GM23338 (cell line): ENCODE measurements at regions not wholly inside any gene's neighbourhood (a gene's known extent, or its start where the extent isn't known, plus 50 kb on each side); places are given as distances from the start of the nearest gene placed in this dataset.

Experiments
- ATAC-seq: fragments of 200-7000 bp; cut with Tn5 transposase; 3 replicates; pipeline ENCODE4 v1.9.1; 2020
- DNase-seq: peaks from one replicate; pipeline ENCODE4 v3.0.0-alpha.2; 2015; ENCODE audit warnings: low spot score
- H2AFZ ChIP-seq: fragments of 200-600 bp; sonication (generic); 2 replicates; pipeline ENCODE4 v1.8.0; 2016; ENCODE audit warnings: antibody characterized with exemption, mild to moderate bottlenecking, moderate library complexity
- H3F3A ChIP-seq: fragments of 200-600 bp; sonication (generic); replicated peaks from 2 replicates; pipeline ENCODE4 v1.8.0; 2017; ENCODE audit warnings: antibody characterized with exemption, mixed run types, low read depth
- H3K27ac ChIP-seq: fragments of 200-600 bp; sonication (generic); 2 replicates; pipeline ENCODE4 v1.6.1; 2016; ENCODE audit warnings: low read depth
- H3K27me3 ChIP-seq: fragments of 200-600 bp; sonication (generic); 2 replicates; pipeline ENCODE4 v1.8.0; 2016; ENCODE audit warnings: mild to moderate bottlenecking, mixed run types, moderate library complexity; ENCODE audit not compliant: insufficient read depth
- H3K36me3 ChIP-seq: fragments of 200-600 bp; sonication (generic); 2 replicates; pipeline ENCODE4 v1.8.0; 2016; ENCODE audit warnings: mild to moderate bottlenecking; ENCODE audit not compliant: insufficient read depth
- H3K4me1 ChIP-seq: fragments of 200-600 bp; sonication (generic); 2 replicates; pipeline ENCODE4 v1.8.0; 2016; ENCODE audit warnings: mild to moderate bottlenecking, moderate library complexity; ENCODE audit not compliant: insufficient read depth
- H3K4me2 ChIP-seq: fragments of 200-600 bp; sonication (generic); 2 replicates; pipeline ENCODE4 v1.7.1; 2017; ENCODE audit warnings: mixed run types
- H3K4me3 ChIP-seq: fragments of 200-600 bp; sonication (generic); 2 replicates; pipeline ENCODE4 v1.6.1; 2016; ENCODE audit warnings: mixed run types
- H3K79me2 ChIP-seq: fragments of 200-600 bp; sonication (generic); replicated peaks from 2 replicates; pipeline ENCODE4 v1.8.0; 2017; ENCODE audit warnings: mild to moderate bottlenecking; ENCODE audit not compliant: insufficient read depth
- H3K9me2 ChIP-seq: fragments of 200-600 bp; sonication (generic); 2 replicates; pipeline ENCODE4 v1.8.0; 2017; ENCODE audit not compliant: insufficient read depth
- H4K20me1 ChIP-seq: fragments of 200-600 bp; sonication (generic); replicated peaks from 2 replicates; pipeline ENCODE4 v1.8.0; 2017; ENCODE audit warnings: mild to moderate bottlenecking; ENCODE audit not compliant: insufficient read depth
- H3K27ac Mint-ChIP-seq: 2 replicates; pipeline ENCODE4 v1.8.0; 2020; ENCODE audit warnings: inconsistent platforms, mild to moderate bottlenecking, moderate library complexity, mixed read lengths
- H3K27me3 Mint-ChIP-seq: 3 replicates; pipeline ENCODE4 v1.8.0; 2022; ENCODE audit warnings: low read depth, mild to moderate bottlenecking, moderate library complexity, mixed read lengths, inconsistent platforms; ENCODE audit not compliant: insufficient read depth, poor library complexity
- H3K36me3 Mint-ChIP-seq: 3 replicates; pipeline ENCODE4 v1.8.0; 2021; ENCODE audit warnings: low read depth, mild to moderate bottlenecking, inconsistent platforms, moderate library complexity, mixed read lengths
- H3K4me1 Mint-ChIP-seq: 3 replicates; pipeline ENCODE4 v1.8.0; 2020; ENCODE audit warnings: mild to moderate bottlenecking, inconsistent platforms, mixed read lengths
- H3K4me3 Mint-ChIP-seq: 3 replicates; pipeline ENCODE4 v1.8.0; 2021; ENCODE audit warnings: moderate library complexity, mild to moderate bottlenecking, inconsistent platforms, mixed read lengths
- H3K9me3 Mint-ChIP-seq: 3 replicates; pipeline ENCODE4 v1.8.0; 2020; ENCODE audit warnings: moderate library complexity, mild to moderate bottlenecking, inconsistent platforms, mixed read lengths
- CREB1 ChIP-seq: fragments of 250-450 bp; sonication (Bioruptor Pico); IDR thresholded peaks from 2 replicates; pipeline ENCODE4 v1.5.0; 2020; ENCODE audit warnings: low read depth, mild to moderate bottlenecking, moderate library complexity
- CTCF ChIP-seq, 2 experiments: fragments of 200-600 bp in 1 of 2; sonication (generic) in 1 of 2; conservative IDR thresholded peaks; 2 replicates each; pipeline versions ENCODE4 v1.5.1 to v1.6.1; 2016 to 2017; ENCODE audit warnings: antibody characterized with exemption in 2 of 2, low read depth in 2 of 2, mild to moderate bottlenecking in 2 of 2, moderate library complexity in 1 of 2
- ETS1 ChIP-seq: IDR thresholded peaks from 2 replicates; pipeline ENCODE4 v1.6.1; 2016; ENCODE audit warnings: antibody characterized with exemption
- EZH2 ChIP-seq: fragments of 200-600 bp; sonication (generic); IDR thresholded peaks from one replicate; pipeline ENCODE4 v1.8.0; 2017; ENCODE audit warnings: antibody characterized with exemption, mild to moderate bottlenecking, low read depth; ENCODE audit not compliant: unreplicated experiment
- EZH2phosphoT487 ChIP-seq: fragments of 200-600 bp; sonication (generic); IDR thresholded peaks from one replicate; pipeline ENCODE4 v1.8.1; 2018; ENCODE audit warnings: antibody characterized with exemption; ENCODE audit not compliant: unreplicated experiment
- JUNB ChIP-seq: IDR thresholded peaks from one replicate; pipeline ENCODE4 v1.6.1; 2016; ENCODE audit warnings: antibody characterized with exemption; ENCODE audit not compliant: unreplicated experiment
- NANOG ChIP-seq: IDR thresholded peaks from 2 replicates; pipeline ENCODE4 v1.6.1; 2016; ENCODE audit warnings: antibody characterized with exemption, borderline replicate concordance
- POLR2AphosphoS5 ChIP-seq: IDR thresholded peaks from 2 replicates; pipeline ENCODE4 v1.6.1; 2016; ENCODE audit warnings: antibody characterized with exemption, low read depth
- REST ChIP-seq: IDR thresholded peaks from one replicate; pipeline ENCODE4 v1.6.1; 2018; ENCODE audit warnings: antibody characterized with exemption; ENCODE audit not compliant: unreplicated experiment
- STAT1 ChIP-seq: IDR thresholded peaks from one replicate; pipeline ENCODE4 v1.6.1; 2016; ENCODE audit warnings: antibody characterized with exemption; ENCODE audit not compliant: unreplicated experiment
- ZNF114 ChIP-seq: fragments of 250-450 bp; sonication (Bioruptor Pico); IDR thresholded peaks from 2 replicates; pipeline ENCODE4 v1.5.0; 2020; ENCODE audit warnings: mild to moderate bottlenecking, moderate library complexity
- ZNF331 ChIP-seq: fragments of 250-450 bp; sonication (Bioruptor Pico); IDR thresholded peaks from 2 replicates; pipeline ENCODE4 v1.5.0; 2020; ENCODE audit warnings: low read depth, mild to moderate bottlenecking, moderate library complexity

- H4K20me1 ChIP-seq, result no peaks in the 10 kb centered on the region
- peaks cover 2% of the 10 kb centered on the region; the same call in 1 of the 3 replicates for H3K9me3 Mint-ChIP-seq
- no peak overlapping the region for H3K4me2 ChIP-seq
- H3K4me1 Mint-ChIP-seq, result peaks cover 3% of the 10 kb centered on the region; the same call in 1 of the 3 replicates
- H3K4me1 ChIP-seq, result no peaks in the 10 kb centered on the region
- no peaks in the 10 kb centered on the region for H3F3A ChIP-seq
- peaks cover 5% of the 10 kb centered on the region for H3K27me3 Mint-ChIP-seq
- DNase-seq (no peak), ATAC-seq (no peak)
- no peak overlapping the region for H3K4me3 ChIP-seq
- no peaks in the 10 kb centered on the region; the same call in 2 of the 3 replicates for H3K36me3 Mint-ChIP-seq
- H3K9me2 ChIP-seq, result peaks cover 11% of the 10 kb centered on the region; the same call in 1 of the 2 replicates
- no peak overlapping the region for H2AFZ ChIP-seq
- no peaks in the 10 kb centered on the region for H3K27me3 ChIP-seq
- no peak for TF ChIP-seq STAT1
- no peak overlapping the region for H3K27ac Mint-ChIP-seq
- no peak overlapping the region for H3K27ac ChIP-seq
- H3K79me2 ChIP-seq, result no peaks in the 10 kb centered on the region
- no peak overlapping the region for H3K4me3 Mint-ChIP-seq
- no peaks in the 10 kb centered on the region for H3K36me3 ChIP-seq
Measured at GRCh38 chr20:24833592-24833991, 115.5 kb upstream of the CST7 start.

GRCh38 chr20:24834310-24834709, 114.8 kb upstream of the CST7 start:
- Histone ChIP-seq H3K4me2 (no peak overlapping the region), H3K79me2 (no peaks in the 10 kb centered on the region), H3K27me3 (no peaks in the 10 kb centered on the region), H3K4me1 (no peaks in the 10 kb centered on the region), H3F3A (no peaks in the 10 kb centered on the region), H3K36me3 (no peaks in the 10 kb centered on the region), H2AFZ (no peak overlapping the region), H3K27ac (no peak overlapping the region), H3K4me3 (no peak overlapping the region), H3K9me2 (peaks cover 16% of the 10 kb centered on the region; the same call in 1 of the 2 replicates), H4K20me1 (no peaks in the 10 kb centered on the region)
- no peak overlapping the region for H3K27ac Mint-ChIP-seq
- H3K4me1 Mint-ChIP-seq, result peaks cover 3% of the 10 kb centered on the region; the same call in 1 of the 3 replicates
- H3K4me3 Mint-ChIP-seq, result no peak overlapping the region
- H3K9me3 Mint-ChIP-seq, result peaks cover 2% of the 10 kb centered on the region; the same call in 1 of the 3 replicates
- H3K36me3 Mint-ChIP-seq, result no peaks in the 10 kb centered on the region; the same call in 2 of the 3 replicates
- DNase-seq (no peak), ATAC-seq (no peak)
- peaks cover 5% of the 10 kb centered on the region for H3K27me3 Mint-ChIP-seq
- TF ChIP-seq ZNF114 (CRISPR knock-in tag) (no peak), CREB1 (no peak), ETS1 (no peak), NANOG (no peak), CTCF (conservative IDR thresholded peaks at IDR 0.05; ENCODE audit: low read depth in 2 of 2) (no peak), POLR2AphosphoS5 (no peak), REST (no peak), EZH2phosphoT487 (no peak), JUNB (no peak), ZNF331 (CRISPR knock-in tag) (no peak), STAT1 (no peak), EZH2 (no peak)
